GM12878 (cell line): ENCODE measurements at regions not wholly inside any gene's neighbourhood (a gene's known extent, or its start where the extent isn't known, plus 50 kb on each side); places are given as distances from the start of the nearest gene placed in this dataset.

Experiments
- BACH1 ChIP-seq: fragments of 450-650 bp; IDR thresholded peaks from 2 replicates; pipeline ENCODE4 v1.6.1; 2017; ENCODE audit warnings: mild to moderate bottlenecking, borderline replicate concordance
- LARP7 ChIP-seq: fragments of 450-650 bp; IDR thresholded peaks from 2 replicates; pipeline ENCODE4 v1.6.1; 2017; ENCODE audit warnings: mild to moderate bottlenecking
- POLR2A ChIP-seq: IDR thresholded peaks from 2 replicates; pipeline ENCODE4 v1.6.1; 2011; ENCODE audit warnings: low read depth, mild to moderate bottlenecking, low read length
- SMARCA5 ChIP-seq: fragments of 450-650 bp; IDR thresholded peaks from 2 replicates; pipeline ENCODE4 v1.6.1; 2017; ENCODE audit warnings: mild to moderate bottlenecking
- TF ChIP-seq, protein P1 (sequence below): IDR thresholded peaks from 2 replicates; pipeline ENCODE4 v1.6.1; 2011; ENCODE audit warnings: low read depth, mild to moderate bottlenecking, low read length, moderate library complexity, borderline replicate concordance; ENCODE audit errors: extremely low read depth
- TF ChIP-seq, protein P2 (sequence below): IDR thresholded peaks from 2 replicates; pipeline ENCODE4 v1.6.1; 2012; ENCODE audit warnings: mild to moderate bottlenecking, low read depth, low read length
- TF ChIP-seq, protein P3 (sequence below), 3 experiments: IDR thresholded peaks in 2 of 3; conservative IDR thresholded peaks in 1 of 3; 2 replicates each; pipeline ENCODE4 v1.5.1; 2011; ENCODE audit warnings: low read depth in 3 of 3, low read length in 3 of 3, mild to moderate bottlenecking in 3 of 3, control low read depth in 2 of 3, moderate library complexity in 2 of 3, inconsistent platforms in 1 of 3, mixed read lengths in 1 of 3; ENCODE audit not compliant: control insufficient read depth in 2 of 3, insufficient read depth in 1 of 3; ENCODE audit errors: extremely low read depth in 1 of 3

DNA sequence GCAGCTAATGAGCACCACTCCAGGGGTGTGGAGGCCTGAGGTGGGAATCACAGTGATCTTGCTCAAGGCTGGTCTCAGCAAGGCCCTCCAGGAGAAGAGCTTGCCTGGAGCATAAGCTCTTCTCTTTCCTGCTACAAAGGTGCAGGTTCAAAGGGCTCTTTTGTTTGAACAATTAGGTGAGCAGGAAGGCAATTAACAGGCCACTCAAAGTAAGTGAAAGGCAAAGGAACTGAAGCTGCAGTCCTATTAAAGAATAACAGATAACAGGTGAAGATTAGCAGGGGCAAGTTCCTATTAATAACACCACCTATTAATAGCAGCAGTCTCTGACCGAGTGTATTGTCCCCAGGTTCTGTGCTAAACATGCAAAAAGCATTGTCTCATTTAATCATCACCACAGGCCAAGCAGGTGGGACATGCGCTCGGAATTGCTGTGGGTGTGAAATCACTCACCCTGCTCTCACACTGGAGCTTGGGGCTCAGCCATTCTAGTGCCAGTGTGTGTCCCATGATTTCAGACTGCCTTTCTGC is 113.8 kb downstream of the RHOU start:
- TF ChIP-seq, protein P1, sequence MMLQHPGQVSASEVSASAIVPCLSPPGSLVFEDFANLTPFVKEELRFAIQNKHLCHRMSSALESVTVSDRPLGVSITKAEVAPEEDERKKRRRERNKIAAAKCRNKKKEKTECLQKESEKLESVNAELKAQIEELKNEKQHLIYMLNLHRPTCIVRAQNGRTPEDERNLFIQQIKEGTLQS: no peak
- TF ChIP-seq, protein P2, sequence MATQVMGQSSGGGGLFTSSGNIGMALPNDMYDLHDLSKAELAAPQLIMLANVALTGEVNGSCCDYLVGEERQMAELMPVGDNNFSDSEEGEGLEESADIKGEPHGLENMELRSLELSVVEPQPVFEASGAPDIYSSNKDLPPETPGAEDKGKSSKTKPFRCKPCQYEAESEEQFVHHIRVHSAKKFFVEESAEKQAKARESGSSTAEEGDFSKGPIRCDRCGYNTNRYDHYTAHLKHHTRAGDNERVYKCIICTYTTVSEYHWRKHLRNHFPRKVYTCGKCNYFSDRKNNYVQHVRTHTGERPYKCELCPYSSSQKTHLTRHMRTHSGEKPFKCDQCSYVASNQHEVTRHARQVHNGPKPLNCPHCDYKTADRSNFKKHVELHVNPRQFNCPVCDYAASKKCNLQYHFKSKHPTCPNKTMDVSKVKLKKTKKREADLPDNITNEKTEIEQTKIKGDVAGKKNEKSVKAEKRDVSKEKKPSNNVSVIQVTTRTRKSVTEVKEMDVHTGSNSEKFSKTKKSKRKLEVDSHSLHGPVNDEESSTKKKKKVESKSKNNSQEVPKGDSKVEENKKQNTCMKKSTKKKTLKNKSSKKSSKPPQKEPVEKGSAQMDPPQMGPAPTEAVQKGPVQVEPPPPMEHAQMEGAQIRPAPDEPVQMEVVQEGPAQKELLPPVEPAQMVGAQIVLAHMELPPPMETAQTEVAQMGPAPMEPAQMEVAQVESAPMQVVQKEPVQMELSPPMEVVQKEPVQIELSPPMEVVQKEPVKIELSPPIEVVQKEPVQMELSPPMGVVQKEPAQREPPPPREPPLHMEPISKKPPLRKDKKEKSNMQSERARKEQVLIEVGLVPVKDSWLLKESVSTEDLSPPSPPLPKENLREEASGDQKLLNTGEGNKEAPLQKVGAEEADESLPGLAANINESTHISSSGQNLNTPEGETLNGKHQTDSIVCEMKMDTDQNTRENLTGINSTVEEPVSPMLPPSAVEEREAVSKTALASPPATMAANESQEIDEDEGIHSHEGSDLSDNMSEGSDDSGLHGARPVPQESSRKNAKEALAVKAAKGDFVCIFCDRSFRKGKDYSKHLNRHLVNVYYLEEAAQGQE: no peak
- TF ChIP-seq POLR2A (no peak), LARP7 (no peak), BACH1 (no peak), SMARCA5 (no peak)
- TF ChIP-seq, protein P3, sequence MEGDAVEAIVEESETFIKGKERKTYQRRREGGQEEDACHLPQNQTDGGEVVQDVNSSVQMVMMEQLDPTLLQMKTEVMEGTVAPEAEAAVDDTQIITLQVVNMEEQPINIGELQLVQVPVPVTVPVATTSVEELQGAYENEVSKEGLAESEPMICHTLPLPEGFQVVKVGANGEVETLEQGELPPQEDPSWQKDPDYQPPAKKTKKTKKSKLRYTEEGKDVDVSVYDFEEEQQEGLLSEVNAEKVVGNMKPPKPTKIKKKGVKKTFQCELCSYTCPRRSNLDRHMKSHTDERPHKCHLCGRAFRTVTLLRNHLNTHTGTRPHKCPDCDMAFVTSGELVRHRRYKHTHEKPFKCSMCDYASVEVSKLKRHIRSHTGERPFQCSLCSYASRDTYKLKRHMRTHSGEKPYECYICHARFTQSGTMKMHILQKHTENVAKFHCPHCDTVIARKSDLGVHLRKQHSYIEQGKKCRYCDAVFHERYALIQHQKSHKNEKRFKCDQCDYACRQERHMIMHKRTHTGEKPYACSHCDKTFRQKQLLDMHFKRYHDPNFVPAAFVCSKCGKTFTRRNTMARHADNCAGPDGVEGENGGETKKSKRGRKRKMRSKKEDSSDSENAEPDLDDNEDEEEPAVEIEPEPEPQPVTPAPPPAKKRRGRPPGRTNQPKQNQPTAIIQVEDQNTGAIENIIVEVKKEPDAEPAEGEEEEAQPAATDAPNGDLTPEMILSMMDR (IDR thresholded peaks at IDR 0.05 in 2 of 3, conservative IDR thresholded peaks at IDR 0.05 in 1 of 3; ENCODE audit: control insufficient read depth in 2 of 3, extremely low read depth in 1 of 3, insufficient read depth in 1 of 3, low read depth in 3 of 3, low read length in 3 of 3): no peak
